GM18520 (cell line): ENCODE measurements at regions not wholly inside any gene's neighbourhood (a gene's known extent, or its start where the extent isn't known, plus 50 kb on each side); places are given as distances from the start of the nearest gene placed in this dataset.
"Not testable (repeated sequence)": the region's sequence is repeated elsewhere in the genome, so short reads cannot be mapped to it uniquely, and the experiment has no call there.

ENCODE experiments used
- ATAC-seq: cut with Tn5 transposase; IDR thresholded peaks from one replicate; pipeline ENCODE4 v1.9.1; 2021; ENCODE audit not compliant: unreplicated experiment

DNA sequence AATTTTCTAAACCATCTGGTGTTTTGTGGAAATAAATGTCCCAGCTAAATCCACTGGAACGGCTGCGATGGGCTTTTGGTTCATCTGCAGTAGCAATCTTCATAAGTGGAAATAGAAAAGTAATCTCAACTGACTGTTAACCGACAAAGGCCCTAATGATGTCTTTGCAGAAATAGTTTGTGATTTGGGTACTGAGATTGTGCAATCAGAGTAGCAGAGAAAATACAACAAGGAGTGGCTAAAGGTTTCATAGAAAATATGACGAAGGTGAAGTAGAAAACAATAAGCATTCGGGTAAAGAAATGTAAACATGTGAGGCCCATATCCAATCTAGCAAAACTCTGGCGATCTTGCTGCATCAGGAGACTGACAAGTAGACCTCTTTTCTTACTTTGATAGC lies 262.6 kb upstream of the MCTP2 start:
- no peak for ATAC-seq

DNA sequence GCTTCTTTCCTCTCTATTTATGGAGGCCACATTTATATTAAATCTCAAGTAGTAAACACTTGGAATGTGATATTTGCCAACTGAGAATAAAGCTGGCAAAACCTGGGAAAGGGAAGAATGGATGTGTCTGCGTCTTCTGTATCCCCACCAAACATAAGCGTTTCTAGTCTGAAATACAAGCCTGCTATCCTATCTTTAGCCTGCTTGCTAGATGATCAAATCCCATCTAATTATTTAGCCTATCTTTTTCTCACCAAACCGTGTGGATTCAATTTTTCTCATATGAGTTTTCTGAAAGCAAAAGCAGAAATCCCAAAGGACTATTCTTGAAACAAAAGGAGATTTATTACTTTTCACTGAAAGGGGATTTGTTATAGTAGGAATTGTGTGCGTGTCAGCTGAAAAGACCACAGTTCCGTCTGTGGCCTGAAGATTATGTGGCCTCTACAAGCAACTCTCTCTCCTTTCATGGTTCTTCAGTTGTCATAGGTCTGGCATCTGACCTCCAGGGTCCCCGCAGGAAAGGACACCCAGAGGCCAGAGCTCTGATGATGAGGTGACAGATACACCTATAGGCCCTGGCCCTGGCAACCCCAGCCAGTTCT lies 266.0 kb upstream of the MCTP2 start:
- no peak for ATAC-seq

DNA sequence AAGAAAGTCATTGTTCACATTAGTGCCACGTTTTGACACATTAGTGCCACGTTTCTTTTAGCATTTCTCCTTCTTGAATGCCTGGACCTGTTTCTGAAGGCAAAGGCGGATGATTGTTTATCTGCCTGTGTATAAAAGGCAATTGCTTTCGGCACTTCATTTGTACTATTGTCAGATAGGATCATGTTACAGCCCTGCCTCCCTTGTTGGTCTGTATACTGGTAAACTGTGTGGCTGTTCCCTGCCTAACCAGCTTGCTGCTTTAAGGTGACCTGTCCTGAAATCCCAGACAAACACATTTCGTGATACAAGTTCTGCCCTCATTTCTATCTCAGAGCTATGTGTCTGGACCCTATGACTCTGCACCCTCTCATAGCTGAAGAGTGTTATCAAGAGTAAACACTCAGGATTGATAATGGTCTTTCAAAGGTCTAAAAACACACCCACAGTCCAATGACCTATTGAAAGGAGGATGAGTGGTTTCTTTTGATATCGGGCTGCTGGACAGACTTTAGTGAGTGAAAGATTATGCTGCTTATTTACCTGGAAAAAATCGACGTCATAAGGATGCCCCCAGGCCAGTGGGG lies 276.3 kb upstream of the MCTP2 start:
- ATAC-seq: no peak

DNA sequence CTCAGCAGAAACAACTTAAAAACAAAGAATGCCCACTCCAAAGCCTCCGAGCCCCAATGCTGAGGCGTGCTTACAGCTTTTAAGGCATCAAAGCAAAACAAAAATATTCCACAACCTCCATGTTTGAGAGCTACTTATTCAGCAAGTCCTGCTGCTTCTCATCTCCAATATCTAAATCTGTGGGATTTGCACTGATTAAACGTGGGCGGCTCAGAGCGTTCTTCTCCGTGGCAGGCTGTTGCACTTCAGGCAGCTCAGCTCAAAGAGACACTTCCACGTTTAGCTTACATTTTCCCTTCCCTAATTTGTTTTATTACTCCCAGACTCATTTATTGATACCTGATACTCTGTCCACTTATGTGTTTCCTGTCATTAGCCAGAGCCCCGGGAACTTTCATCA lies 282.6 kb upstream of the MCTP2 start:
- no peak for ATAC-seq

DNA sequence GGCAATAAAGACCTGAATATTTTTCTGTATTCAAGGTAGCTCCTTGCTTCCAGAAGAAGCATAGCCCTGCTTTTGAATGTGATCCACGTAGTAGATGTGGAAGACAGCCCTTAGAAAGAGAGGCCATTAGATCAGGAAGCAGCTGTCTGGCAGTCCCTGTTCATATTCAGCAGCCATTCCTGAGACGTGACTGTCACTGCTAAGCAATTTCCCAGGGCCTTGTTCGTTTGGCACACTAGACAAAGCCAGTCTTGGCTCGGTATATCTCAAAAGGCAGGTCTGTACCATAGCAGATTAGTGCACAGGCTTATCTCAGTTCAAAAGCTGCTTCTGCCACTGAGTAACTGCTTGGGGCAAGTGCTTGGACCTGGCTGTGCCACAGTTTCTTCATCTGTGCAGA lies 287.8 kb upstream of the MCTP2 start:
- no peak for ATAC-seq

DNA sequence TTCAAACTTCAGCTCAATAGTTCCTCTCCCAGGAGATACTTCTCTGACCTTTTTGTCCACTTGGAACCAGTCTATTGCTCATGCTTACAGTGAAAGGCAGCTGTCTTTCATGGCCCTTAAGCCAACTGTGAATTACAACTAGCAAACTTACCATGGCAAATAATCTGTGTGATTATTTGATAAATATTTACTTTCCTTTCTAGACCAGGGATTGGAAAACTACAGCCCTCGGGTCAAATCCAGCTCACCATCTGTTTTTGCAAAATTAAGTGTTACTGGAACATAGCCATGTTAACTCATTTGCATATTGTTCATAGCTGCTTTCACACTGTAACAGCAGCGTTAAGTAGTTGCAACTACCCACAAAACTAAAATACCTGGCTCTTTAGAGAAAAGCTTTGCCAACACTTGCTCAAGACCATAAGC lies 289.1 kb upstream of the MCTP2 start:
- no peak for ATAC-seq

DNA sequence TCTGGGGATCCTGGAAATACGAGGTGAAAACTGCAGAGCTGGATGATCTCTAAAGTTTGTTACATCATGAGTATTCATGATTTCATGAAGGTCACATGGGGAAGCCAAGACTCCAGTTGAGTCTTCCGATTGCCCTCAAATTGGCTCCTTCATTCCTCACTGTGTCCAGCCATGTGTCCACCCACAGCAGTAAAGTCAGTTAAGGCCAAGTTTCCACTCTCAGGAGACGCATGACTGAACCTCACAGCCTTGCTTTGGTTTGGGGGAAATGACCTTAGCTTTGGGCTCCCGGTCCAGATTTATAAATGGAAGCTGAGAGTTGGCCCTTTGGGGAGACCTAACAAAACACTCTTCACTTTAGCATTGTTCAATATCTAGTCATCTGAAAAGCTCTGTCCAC lies 289.7 kb upstream of the MCTP2 start:
- no peak for ATAC-seq

DNA sequence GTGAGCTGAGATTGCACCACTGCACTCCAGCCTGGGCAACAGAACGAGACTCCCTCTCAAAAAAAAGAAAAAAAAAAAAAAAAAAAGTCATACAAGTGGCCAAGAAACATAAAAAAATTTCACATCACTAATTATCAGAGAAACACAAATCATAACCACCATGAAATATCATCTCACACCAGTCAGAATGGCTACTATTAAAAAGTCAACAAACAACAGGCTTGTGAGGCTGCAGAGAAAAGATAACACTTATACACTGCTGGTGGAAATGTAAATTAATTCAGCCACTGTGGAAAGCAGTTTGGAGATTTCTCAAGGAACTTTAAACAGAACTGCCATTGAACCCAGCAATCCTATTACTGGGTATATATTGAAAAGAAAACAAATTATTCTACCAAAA lies 291.1 kb upstream of the MCTP2 start:
- no peak for ATAC-seq

DNA sequence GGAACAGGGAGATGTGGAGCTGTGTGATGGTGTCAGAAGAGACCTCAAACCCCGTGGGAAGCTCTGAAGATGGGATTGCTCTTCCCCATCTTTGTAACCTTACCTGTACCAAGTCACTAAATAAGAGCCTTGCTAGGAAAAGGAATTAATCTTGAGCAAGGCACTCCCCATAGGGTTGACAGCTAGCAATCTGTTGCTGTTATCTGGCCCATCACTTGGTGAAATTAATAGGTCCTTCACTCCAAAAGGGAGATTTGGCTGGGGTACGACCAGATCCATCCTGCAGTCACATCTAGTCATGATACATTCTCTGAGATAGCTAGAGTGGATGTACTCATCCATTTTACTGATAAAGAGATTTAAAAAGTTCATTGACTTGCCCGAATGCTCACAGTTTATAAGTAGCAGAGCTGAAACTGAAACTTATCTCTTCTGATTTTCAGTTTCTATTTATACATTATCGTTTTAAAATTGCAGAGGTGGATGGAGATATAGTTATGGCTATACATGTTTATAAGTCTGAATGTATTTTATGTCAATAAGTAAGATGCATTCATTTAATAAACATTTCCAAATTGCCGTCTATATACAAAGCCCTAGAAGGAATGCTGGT lies 299.1 kb upstream of the MCTP2 start:
- ATAC-seq: peak; percentile 57

DNA sequence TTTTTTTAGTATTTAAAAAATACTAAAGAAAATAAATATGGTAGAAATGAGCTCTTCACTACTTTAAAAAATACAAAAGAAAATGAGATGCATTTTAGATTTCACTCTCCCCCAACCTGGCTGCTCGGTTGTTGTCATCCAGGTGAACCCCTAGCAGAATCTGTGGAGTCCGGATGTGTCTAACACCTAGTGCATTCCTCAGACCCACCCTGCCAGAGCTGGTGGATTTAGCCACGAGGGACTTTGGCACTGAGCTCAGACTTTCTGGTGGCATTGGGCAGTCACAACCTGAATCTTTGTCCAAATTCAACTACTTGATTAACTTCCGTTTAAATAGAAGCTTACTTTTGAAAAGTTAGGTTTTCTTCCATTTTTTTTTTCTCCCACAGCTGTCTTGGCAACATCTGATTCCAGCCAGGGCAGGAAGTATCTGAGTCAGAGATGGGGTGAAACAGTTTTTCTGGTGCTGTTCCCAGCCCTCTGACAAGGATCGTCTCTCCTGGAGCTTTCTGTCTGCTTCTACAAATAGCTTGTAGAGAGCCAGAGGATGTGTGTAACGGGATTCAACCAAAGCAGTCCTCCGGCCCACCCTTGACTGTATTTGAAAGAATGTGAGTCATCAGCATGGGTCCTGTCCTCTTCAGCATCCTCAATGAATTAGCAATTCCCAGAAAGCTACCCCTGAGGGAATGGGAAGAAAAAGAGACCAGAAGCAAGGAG lies 301.8 kb upstream of the MCTP2 start:
- ATAC-seq: no peak

DNA sequence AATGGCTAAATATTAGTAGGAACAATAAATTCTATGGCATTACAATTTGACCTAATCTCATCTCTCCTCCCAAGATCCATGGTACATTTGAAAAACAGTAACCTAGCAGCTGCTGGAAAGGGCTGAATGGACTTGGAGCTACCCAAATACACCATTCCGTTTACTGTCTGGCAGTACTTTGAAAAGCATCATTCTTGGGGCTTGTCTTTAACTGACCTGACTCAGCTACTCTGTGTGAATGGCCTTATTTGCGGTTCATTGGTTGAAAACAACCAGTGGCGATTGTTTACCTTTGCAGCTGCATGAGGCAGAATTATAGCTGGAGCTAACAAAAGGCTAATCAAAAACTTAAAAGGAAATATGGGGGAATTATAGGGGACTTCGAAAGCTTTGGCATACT lies 311.2 kb upstream of the MCTP2 start:
- ATAC-seq: no peak

DNA sequence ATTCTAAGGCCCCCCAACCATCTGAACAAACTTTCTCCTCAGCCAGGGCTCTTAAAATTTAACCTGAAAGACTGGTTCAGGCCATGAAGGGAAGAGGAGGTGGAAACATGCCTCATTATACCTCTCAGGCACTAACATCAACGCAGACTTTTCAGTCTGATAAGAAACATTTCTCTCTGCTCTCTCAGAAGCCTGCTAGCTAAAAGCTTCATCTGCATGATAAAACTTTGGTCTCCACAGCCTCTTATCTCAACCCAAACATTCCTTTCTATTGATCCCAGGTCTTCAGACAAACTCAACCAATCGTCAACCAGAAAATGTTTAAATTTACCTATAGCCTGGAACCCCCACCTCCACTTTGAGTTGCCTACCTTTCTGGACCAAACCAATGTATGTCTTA lies 312.6 kb upstream of the MCTP2 start:
- not testable (repeated sequence) for ATAC-seq

DNA sequence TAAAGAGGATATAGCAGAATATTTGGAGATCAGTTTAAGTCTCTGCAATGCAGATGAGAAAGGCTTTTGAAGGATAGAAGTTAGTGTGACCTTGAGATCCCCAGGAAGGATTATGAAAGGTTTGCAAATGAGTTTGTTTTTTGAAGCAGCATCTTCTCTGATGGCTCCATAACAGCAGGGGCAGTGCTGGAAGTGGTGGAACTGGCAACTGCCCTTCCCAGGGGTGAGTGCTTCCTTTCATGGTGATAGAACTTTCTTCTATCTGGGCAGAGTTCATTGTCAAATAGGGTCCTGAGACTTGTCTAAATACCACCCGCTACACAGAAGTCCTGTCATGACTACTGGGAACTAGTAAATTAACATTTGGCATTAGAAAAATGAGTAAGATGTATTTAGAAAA lies 314.2 kb upstream of the MCTP2 start:
- no peak for ATAC-seq

DNA sequence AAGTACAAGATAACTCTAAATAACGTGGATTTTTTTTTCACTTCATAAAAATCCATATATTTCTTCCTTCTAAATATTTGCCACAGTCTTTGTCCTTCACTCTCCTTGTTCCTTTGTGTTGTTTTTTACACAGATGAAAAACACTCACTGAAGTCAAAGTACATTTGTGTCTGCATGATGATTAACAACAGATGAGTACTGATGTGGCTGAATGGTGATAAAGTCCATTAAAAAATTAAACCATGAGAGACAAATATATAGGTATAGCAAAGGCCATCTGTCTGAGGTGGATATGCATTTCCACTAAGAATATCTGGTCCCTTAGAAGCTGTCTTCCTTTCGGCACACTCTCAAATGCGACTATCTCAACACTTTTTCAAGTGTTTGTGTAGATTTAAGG lies 317.5 kb upstream of the MCTP2 start:
- ATAC-seq: no peak

DNA sequence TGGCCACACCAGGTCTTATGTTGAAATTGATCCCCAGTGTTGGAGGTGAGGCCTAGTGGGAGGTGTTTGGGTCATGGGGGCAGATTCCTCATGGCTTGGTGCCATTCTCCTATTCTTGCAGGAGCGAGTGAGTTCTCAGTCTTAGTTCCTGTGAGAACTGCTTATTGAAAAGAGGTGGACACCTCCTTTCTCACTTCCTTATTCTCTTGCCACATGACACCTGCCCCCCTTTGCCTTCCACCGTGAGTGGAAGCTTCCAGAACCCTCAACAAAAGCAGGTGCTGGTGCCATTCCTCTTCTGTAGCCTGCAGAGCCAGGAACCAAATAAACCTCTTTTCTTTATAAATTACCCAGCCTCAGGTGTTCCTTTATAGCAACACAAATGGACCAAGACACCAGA lies 318.1 kb upstream of the MCTP2 start:
- no peak for ATAC-seq

DNA sequence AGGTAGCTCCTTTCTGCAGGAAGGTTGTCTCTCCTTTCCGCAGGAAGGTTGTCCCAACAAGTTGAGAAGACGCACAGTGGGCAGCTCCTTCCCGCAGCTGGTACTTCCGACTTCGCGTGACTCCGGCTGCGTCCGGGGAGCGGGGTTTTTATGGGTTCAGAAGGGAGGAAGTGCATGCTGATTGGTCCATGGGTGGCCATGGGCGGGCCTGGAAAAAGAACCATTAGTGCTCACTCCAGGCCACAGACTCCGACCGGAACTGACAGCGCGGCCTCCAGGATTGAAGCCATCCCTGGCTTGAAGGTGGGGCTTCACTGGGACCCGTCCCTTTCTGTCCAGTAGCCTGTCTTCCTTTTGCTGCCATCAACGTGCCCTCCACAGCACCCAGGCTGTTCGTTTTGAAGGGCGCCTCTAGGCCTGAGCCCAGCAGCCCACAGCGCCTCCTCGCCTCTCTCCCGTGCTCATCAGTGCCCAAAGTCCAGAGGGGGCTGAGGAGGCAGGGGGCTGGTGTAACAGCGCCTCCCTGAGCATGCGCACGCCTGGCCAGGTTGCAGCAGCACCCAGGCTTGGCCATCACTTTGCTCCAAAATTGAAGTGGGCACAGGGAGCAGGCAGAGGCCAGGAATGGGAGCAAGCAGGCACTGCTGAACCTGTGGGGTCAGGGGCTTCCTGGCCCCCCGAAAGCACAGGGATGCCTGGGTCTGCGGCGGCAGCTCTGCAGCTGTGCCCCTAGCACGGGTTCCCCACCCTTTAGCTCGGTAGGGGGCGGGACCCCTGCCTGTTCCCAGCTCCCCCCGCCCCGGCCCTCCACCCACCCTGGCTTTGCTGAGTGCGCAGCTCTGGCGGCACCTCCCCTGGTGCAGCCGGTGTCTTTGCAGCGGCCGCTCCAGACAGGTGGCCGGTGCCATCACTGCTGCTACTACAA lies 330.6 kb upstream of the MCTP2 start:
- ATAC-seq: no peak

DNA sequence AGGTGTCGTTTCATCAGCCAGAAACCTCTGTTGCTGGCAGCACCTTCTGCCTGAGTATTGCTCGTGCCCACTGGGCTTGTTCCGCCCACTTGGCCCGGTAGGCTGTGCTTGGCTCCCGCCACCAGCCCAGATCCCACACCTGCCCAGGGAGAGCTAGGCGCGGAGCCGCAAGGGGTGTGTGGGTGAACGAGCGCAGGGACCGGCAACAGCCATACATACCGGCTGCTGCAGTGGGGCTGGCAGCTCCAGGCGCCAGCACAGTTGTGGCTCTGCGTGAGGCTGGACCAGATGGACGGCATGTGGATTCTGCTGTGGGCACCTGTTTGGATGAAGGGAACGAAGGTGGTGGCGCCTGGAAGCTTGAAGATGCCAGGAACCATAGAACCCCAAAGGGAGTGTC lies 331.5 kb upstream of the MCTP2 start:
- ATAC-seq: no peak

DNA sequence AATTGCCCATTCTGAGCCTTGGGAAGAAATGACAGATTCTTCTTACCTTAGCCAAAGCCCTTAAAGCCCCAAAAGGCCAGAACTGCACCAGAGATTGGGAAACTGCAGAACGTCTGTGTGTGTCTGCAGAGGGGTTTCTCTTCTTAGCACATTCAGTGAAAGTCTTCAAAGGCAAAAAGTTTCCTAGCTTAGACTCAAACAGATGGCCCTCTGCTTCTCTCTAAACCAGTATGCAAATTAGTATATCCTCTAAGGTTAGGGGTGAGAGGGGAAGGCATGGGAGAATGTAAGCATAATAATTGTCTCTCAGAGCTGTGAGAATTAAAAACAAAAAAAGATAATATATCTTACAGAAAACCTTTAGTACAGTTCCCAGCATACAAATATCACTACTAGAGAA lies 334.0 kb upstream of the MCTP2 start:
- ATAC-seq: no peak

DNA sequence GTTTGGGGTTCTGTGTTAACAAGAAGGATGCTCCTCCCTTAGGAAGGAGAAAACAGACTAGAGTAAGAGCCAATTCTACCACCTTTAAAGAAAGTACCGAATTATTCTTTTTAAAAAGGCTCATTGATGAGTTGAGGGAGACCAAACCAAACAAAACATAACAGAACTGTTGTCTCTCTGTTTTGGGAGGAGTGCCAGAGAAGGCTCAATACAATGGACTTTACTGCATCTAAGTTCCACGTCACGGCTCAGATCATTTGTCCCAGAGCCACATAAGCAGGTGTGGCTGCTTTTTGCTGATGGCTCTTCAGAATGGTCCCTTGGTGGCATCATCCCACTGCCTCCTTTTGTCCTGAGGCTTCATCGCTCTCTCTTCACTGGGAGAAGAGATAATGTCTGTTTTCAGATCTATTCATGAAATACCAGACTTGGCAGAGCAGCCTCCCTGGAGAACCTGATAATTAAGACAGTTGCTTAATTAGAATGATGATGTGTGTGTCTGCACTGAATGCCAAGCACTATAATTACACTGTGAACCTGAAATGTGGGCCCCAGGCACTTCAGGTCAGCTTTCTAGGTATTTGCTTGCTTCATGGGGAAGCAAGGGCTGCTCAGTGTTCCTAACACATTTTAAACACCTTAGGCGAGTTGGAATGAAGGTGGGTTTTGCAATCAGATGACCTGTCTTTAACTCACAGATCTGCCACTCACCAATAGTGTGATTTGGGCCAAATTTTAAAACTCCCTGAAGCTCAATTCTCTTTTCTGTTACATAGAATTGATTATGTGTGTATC lies 335.2 kb upstream of the MCTP2 start:
- no peak for ATAC-seq

DNA sequence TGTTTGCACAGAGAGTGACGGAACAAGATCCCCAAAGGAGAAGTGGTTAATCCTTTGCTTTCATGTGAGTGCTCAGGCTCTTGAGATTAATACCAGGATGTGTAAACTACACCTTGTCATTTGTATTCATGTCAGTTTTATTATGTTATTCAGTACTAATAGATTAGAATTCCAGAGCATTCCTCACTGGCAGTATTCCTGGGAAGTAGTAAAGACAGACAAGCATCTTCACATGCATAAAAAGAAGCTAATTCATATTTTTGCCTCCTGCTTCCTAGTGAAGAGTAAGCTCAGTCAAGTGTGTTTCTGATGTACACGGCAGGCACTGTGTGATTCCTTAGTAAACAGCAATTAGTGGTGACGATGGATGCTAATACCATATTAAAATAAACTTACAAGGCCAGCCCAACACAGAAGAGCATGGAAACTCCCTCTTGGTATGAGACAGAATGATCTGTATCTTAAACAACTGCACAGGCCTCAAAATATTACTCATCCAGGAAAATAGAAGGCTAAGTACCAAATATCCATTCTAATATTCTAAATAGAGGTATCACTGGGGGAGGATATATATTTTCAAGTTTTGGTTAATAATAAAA lies 336.8 kb upstream of the MCTP2 start:
- no peak for ATAC-seq
